HepG2 (cell line): ENCODE measurements at regions not wholly inside any gene's neighbourhood (a gene's known extent, or its start where the extent isn't known, plus 50 kb on each side); places are given as distances from the start of the nearest gene placed in this dataset.

ENCODE experiments used
- CTCF ChIP-seq: sonication (generic); formaldehyde crosslinking; IDR thresholded peaks from 2 replicates; pipeline ENCODE4 v1.5.0; 2020; ENCODE audit warnings: mild to moderate bottlenecking, missing genetic modification reagents, moderate library complexity
- EZH2 ChIP-seq: conservative IDR thresholded peaks from 2 replicates; pipeline ENCODE4 v1.6.1; 2012; ENCODE audit warnings: mild to moderate bottlenecking, low read depth, low read length, moderate library complexity
- FOXM1 ChIP-seq: sonication (generic); formaldehyde crosslinking; IDR thresholded peaks from 2 replicates; pipeline ENCODE4 v1.5.0; 2020; ENCODE audit warnings: missing genetic modification reagents
- LCORL ChIP-seq, 2 experiments: fragments of 450-650 bp in 1 of 2; sonication (generic) in 1 of 2; formaldehyde crosslinking in 1 of 2; IDR thresholded peaks; 2 replicates each; pipeline versions ENCODE4 v1.5.0 to v1.6.1; 2017 to 2020; ENCODE audit warnings: antibody characterized with exemption in 1 of 2, missing genetic modification reagents in 1 of 2
- PCBP2 ChIP-seq: fragments of 200-400 bp; formaldehyde crosslinking; optimal IDR thresholded peaks from 2 replicates; pipeline ENCODE3; 2018; ENCODE audit warnings: low read length, low read depth; ENCODE audit not compliant: poor library complexity, severe bottlenecking
- SMAD1 ChIP-seq: sonication (generic); formaldehyde crosslinking; IDR thresholded peaks from 2 replicates; pipeline ENCODE4 v1.4.0; 2020; ENCODE audit warnings: missing genetic modification reagents, low read depth, mild to moderate bottlenecking, borderline replicate concordance
- ZNF121 ChIP-seq: sonication (generic); formaldehyde crosslinking; IDR thresholded peaks from 2 replicates; pipeline ENCODE4 v1.5.0; 2020; ENCODE audit warnings: mild to moderate bottlenecking, missing genetic modification reagents
- ZNF660 ChIP-seq: sonication (generic); formaldehyde crosslinking; IDR thresholded peaks from 2 replicates; pipeline ENCODE4 v1.5.1; 2020; ENCODE audit warnings: mild to moderate bottlenecking, low read depth, missing genetic modification reagents, borderline replicate concordance
- ZNF747 ChIP-seq: sonication (generic); formaldehyde crosslinking; IDR thresholded peaks from 2 replicates; pipeline ENCODE4 v1.8.1; 2023; ENCODE audit warnings: missing genetic modification reagents, mild to moderate bottlenecking, borderline replicate concordance
- TF ChIP-seq, protein P1 (sequence below): sonication (generic); formaldehyde crosslinking; conservative IDR thresholded peaks from 2 replicates; pipeline ENCODE4 v1.8.0; 2022; ENCODE audit warnings: mild to moderate bottlenecking, moderate library complexity, missing genetic modification reagents

GRCh38 chr12:98406378-98406777, 109.0 kb upstream of the TMPO start:
- TF ChIP-seq EZH2 (no peak), ZNF747 (CRISPR knock-in tag) (no peak), ZNF660 (CRISPR knock-in tag) (no peak), CTCF (CRISPR knock-in tag) (no peak), SMAD1 (no peak), PCBP2 (no peak), ZNF121 (CRISPR knock-in tag) (no peak), LCORL (IDR thresholded peaks at IDR 0.05) (no peak), LCORL (CRISPR knock-in tag; IDR thresholded peaks at IDR 0.05) (no peak), FOXM1 (no peak)
- TF ChIP-seq, protein P1, sequence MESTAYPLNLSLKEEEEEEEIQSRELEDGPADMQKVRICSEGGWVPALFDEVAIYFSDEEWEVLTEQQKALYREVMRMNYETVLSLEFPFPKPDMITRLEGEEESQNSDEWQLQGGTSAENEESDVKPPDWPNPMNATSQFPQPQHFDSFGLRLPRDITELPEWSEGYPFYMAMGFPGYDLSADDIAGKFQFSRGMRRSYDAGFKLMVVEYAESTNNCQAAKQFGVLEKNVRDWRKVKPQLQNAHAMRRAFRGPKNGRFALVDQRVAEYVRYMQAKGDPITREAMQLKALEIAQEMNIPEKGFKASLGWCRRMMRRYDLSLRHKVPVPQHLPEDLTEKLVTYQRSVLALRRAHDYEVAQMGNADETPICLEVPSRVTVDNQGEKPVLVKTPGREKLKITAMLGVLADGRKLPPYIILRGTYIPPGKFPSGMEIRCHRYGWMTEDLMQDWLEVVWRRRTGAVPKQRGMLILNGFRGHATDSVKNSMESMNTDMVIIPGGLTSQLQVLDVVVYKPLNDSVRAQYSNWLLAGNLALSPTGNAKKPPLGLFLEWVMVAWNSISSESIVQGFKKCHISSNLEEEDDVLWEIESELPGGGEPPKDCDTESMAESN = no peak
